Endometrium (tissue), 2 donors: ENCODE measurements at regions not wholly inside any gene's neighbourhood (a gene's known extent, or its start where the extent isn't known, plus 50 kb on each side); places are given as distances from the start of the nearest gene placed in this dataset.
A peak's percentile ranks its signal among the peaks of the same experiment; 100 is the strongest.
"Not testable (repeated sequence)": the region's sequence is repeated elsewhere in the genome, so short reads cannot be mapped to it uniquely, and the experiment has no call there.

Experiments
- FAIRE-seq: peaks from 2 replicates; lab custom pipeline; 2012; peaks lifted over from hg19 to GRCh38; lab: Jason Lieb, UNC
- donor health status: control.
- donor health status: control.

DNA sequence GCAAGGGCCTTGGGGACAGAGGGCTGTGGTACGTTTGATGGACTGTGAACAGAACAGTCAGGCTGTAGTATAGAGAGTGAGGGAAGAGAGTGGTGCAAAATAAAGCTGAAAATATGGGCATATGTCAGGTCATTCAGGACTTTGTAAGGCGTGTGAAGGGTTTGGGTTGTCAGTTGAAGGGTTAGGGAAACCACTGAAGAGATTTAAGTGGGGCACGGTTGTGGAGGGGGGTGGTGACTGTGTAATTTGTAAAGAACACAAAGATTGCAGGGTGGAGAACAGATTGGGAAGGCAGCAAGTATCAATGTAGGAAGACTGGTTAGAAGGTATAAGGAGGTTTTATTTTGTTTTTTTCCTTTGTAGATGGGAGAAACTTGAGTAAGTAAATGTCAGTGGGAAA lies 349.8 kb downstream of the DLEU7 start:
- no peak for FAIRE-seq

DNA sequence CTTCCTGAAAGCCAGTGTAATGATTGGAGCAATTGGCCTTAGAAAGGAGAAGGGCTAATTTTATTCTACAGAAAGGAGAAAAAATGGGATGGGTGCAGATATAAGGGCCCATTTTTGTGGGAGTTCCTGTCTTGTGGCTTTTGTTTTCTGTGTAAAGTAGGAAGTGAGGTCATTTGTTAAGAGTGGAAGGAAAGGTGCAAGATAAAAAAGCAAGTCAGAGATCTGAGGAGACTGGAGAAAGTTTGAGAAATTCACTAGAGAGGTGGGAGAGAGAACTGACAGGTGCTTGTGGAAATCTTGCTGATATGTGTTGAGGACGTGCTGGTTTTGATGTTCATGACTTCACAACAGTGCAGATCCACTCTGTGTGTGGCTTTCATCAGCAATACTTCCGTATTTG lies 349.4 kb downstream of the DLEU7 start:
- FAIRE-seq = no peak

DNA sequence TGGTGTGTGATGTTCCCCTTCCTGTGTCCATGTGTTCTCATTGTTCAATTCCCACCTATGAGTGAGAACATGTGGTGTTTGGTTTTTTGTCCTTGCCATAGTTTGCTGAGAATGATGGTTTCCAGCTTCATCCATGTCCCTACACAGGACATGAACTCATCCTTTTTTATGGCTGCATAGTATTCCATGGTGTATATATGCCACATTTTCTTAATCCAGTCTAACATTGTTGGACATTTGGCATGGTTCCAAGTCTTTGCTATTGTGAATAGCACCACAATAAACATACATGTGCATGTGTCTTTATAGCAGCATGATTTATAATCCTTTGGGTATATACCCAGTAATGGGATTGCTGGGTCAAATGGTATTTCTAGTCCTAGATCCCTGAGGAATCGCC lies 340.3 kb downstream of the DLEU7 start:
- FAIRE-seq = not testable (repeated sequence)

DNA sequence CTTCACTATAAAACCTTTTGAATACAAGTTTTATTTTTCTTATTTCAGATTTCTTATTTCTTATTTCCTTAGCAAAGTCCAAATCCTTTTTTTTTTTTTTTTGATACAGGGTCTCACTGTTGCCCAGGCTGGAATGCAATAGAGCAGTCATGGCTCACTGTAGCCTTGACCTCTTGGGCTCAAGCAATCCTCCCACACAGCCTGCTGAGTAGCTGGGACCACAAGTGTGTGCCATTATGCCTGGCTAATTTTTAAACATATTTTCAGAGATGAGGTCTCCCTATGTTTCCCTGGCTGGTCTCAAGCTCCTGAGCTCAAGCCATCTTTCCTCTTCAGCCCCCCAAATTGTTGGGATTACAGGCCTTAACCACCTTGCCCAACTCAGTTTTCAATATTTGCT lies 334.3 kb downstream of the DLEU7 start:
- no peak for FAIRE-seq

DNA sequence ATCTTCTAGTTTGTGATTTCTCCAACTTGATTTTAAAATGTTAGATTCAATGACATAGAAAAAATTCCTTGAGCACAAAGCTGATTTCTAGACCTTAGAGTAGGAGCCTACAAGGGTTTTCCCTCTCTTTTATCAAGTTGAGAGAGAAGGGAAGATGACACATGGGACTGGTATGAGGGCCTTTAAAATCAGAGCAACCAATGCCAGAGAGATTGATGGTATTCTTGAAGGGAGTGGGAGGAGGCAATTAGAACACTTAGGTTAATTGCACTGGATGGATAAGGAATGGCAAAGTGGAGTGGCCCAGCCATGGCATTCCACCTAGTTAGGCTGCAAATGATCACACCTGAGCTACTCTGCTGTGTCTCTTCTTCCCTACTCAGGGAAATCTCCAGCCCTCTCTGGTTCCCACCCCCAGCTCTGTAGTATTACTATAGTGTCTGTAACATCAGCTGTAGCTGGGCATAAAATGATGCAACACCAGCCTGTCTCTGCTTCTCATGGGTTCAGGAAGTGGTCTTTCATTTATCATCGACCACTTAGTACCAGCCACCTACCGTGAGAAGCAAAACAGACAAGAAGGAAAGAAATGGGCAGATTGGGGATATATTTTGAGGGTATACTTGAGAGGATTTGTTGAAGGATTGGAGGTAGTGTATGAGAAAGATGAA lies 333.6 kb downstream of the DLEU7 start:
- FAIRE-seq = no peak

DNA sequence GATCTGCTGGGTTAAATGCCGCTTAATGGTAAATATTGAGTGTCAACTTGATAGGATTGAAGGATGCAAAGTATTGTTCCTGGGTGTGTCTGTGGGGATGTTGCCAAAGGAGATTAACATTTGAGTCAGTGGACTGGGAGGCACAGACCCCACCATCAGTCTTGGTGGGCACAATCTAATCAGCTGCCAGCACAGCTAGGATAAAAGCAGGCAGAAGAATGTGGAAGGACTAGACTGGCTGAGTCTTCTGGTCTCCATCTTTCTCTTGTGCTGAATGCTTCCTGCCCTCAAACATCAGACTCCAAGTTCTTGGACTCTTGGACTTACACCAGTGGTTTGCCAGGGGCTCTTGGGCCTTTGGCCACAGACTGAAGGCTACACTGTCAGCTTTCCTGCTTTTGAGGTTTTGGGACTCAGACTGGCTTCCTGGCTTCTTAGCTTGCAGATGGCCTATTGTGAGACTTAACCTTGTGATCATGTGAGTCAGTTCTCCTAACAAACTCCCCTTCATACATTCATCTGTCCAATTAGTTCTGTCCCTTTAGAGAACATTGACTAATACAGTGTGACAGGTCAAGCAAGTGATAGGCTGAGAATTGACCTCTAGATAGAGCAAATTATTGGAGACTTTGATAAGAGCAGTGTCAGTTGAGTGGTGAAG lies 332.5 kb downstream of the DLEU7 start:
- not testable (repeated sequence) for FAIRE-seq

DNA sequence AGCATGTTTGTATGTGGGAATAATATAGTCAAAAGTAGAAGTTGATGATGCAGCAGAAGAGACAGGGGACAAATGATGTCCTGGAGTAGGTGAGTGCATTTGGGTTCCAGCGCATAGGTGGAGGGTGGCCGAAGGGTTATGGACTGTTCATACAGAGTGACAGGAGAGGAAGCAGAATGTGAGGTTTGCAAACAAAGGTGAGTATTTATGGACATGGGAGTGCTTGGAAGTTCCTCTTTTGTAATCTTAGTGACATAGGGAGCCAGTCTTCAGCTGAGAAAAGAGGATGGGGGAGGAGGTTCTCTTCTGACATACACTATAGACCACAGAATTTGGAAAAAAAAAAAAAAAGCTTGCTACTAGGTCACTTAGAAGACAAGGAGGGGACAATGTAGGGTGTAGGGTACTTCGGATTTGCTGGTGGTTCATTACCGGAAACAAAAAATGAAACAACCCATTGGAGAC lies 331.6 kb downstream of the DLEU7 start:
- no peak for FAIRE-seq

DNA sequence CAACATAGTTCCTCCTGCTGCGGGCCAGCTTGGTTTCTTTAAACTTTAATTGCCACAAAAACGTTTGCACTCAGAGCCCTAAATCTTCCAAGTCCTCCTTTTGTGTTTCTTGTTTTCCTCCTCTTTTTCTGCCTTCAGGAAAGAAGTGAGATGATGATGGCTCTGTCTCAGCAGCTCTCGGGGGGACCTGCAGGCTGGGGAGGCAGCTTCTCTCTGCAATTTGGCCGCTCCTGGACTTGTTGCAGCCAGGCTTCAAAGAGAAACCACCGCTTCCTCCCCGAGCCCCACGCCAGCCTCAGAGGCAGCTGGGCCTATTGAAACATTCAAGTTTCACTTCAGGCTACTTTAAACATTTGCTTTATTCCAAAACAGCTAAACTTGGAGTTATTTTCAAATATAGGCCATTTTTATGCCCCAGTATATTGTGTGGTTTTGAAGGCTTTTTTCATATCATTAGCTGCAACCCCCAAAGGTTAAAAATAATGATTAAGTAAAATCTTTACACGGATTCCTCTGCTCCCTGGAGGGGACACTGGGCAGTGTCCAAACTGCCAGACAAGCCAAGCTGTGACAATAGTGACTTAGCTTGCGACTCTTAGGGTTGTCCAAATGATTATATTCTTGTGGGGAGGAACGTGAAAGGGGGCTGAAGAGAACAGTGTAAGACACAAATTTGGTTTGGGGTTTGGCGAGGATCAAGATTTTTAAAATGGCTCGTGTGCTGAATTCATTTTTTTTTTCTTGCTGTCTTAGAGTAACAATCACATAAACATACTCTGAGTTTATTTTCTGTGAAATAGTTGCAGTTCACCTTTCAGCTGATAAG lies 330.8 kb downstream of the DLEU7 start:
- FAIRE-seq = no peak

DNA sequence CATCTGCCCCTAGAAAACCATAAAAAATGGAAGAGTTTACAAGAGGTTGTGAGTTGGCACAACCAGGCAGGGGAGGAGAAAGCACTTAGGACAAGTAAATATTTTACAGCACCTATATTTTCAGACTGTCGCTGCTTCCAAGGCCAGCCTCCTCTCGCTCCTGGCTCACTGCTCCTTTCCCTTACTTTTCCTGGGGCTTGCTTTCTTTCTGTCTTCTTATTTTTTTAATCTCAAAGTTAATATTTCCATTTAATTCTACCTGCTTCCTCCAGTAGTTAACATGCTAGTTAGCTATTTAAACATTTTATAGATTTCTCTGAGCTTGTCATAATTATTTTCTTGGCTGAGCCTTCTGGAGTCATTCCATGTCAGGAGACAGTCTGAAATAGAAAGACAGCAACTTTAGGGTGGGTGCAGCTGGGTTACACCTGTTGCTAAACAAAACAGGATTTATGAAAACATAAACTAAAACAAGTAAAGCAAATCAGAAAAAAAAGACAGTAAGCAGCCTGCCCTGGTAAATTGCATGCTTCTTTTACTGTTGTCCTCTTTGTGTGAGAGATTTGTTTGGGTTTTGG lies 330.1 kb downstream of the DLEU7 start:
- peak; percentile 85 for FAIRE-seq

DNA sequence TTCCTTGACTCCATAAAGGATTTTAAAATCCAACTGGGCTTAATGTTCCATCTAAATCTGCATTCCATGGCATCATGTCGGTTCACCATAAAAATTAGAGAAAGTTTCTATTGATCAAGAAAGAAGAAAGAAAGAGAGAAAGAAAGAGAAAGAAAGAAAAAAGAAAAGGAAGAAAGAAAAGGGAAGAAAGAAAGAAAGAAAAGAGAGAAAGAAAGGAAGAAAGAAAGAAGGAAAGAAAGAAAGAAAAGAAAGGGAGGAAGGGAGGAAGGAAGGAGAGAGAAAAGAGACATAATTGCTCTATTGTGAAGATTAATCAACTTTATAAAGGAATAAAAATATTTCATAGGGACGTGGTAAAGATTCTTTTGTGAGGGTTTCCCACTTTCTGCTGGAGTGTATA lies 329.2 kb downstream of the DLEU7 start:
- no peak for FAIRE-seq

DNA sequence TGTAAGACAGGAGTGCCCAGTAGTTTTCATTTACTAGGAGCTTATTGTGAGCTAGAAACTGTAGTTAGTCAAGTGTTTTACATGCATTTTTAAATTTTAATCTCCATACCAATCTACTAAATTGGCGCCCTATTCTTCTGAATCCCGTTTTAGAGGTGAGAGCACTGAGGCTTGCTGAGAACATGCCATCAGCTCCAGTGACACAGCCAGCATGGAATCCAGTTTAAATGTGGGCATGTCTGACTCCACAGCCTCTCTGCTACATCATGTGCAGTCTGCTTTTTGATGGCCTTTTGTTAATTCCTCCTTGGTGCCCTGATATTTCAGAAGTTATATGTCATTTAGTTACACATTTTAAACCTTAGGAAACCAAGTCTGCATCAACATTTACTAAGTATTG lies 325.4 kb downstream of the DLEU7 start:
- FAIRE-seq = no peak

DNA sequence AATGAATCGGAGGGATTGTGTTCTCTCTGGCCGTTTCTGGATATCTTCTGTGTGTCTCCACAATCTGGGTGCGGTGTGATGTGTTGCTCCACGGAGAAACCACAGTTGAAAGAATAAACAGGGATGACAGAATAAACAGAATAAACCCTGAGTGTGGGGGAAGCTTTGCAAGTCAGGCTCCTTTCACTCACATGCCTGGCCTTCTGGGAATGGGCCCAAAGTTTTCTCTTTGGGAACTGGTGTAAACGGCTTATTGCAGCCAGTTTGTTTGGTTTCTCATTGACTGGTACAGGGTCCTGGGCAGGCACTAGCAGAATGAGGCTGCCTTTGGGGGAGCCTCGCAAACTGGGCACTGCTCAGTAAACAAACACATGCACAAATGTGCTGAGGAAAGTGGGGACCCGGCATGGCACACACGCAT lies 324.7 kb downstream of the DLEU7 start:
- no peak for FAIRE-seq

DNA sequence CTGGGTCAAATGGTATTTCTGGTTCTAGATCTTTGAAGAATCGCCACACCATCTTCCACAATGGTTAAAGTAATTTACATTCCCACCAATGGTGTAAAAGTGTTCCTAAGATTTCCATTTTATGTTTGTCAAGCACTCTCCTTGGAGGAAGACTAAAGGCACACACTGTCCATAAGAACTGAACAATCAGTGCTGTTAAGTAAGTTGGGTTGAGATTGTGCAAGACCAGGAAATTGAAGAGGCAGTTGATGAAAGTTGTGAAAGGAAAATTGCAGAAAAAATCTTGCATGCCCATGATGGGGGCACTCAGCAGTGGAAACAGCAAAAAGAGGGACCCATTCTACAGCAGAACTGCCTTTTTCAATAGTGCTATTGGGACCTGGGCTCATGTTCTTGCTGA lies 323.6 kb downstream of the DLEU7 start:
- no peak for FAIRE-seq

DNA sequence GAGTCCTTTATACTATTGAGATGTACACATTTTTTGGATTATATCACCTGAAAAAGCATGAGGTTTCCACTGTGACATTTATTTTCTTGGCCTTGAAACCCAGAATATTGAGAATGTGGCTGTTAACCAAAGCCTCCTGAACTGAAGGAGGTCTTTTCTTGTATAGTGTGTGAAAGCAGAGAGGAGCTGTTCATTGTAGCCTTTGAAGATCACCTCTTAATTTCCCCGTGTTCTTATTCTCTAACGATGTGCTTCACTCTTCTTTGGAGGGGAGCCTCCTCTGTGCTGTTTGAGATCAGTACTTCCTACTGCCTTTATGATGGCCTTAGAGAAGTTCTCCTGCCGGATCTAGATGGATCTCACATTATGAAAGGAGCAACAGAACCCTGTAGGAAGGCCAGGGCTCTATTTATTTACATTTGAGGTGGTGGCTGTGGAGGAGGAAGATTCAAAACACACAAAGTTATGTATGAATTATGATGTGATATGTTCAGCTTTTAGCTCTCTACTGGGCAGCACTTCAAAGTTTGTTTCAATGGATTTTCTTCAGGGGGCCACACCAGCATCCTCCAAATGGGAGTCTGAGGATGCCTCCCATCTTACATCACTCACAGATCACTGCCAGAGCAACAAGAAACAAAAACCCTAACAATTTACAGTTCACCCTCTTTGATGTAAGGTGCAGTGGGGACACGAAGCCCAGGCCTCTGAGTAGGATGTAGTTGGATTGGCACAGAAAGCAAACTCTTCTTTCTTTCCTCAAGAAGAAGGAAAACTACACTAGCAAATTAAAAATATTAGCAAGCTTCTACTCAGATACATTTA lies 322.3 kb downstream of the DLEU7 start:
- FAIRE-seq = no peak

DNA sequence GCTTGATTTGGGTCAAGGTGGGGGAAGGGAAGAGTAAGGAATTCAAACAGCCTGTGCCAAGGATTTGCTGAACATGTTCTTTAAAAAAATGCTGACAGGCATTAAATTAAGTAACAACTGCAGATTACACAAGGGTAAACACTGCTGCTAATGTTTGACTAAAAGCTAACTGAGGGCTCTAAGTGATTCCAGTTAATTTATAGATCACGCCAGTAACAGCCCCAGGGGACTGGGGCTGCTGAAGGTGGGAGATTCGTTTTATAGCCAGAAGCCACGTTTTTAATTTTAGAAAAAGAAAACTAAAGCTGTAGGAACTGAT lies 321.7 kb downstream of the DLEU7 start:
- FAIRE-seq = peak; percentile 63

DNA sequence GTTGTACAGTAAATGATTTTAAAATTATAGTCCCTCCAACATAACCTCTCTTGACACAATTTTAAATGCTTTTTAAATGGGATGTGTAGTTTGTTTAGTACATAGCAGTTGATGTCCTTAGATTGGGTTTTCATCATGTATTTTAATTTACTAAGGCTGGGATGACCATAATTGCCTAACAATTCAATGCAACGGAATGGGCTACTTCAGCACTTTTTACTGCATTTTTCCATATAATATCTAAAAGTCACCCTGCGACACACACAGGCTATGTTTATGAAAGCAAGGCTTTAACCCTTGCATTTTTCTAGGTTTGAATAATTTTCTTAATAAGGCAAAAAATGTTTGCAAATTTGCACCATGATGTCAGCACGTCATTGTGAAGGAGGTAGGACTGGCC lies 321.0 kb downstream of the DLEU7 start:
- no peak for FAIRE-seq

DNA sequence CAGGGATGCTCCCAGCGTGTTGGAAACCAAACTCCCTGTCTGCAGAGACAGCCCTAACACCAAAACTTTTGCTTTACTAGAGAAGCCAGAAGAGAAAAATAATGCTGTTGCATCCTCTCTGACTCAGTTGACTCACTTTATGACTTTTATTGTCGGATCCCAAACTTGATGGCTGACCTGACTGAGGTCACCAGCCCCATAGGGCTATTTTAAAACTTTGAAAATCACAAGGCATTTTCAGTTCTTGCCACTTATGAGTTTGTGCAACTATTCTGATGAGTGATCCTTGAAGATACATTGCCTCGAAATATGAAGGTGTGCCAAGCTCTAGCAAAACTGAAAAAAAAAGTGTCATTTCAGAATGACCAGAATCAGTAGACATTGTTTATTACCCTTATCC lies 320.2 kb downstream of the DLEU7 start:
- no peak for FAIRE-seq

DNA sequence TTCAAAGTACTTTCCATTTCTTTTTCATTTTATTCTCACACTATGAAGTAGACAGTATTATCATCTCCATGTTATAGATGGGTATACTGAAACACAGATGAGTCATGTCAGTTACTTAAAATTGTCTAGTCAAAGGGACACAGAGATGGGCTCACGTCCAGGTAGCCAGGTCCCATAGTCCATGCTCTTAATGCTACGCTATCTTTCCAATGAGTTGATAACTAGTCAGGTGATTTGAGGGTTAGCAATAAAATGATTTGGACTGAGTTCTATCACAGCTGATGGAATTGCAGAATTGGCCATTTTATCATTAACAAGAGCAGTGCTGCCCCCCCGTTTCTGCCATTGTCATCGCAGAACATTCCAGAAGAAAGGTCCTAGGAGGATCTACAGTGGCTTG lies 318.9 kb downstream of the DLEU7 start:
- no peak for FAIRE-seq

DNA sequence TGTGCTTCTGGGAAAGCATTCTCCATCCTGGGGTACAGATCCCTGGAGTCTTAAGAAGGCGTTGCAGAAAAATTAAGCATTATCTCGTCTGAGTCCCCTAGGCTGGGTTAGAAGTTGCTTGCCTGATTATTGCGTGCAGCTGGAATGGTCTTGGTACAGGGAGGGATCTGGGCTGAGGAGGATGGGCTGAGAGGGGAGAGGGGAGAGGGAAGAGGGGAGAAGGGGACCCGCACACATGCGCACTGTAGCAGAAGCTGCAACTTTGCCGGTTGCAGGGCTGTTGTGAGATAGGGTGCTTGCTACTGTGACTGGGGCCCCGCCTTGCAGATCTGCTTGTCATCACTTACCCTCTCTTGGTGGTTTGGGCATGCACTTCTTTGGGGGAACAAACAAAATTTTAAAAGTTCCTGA lies 316.8 kb downstream of the DLEU7 start:
- no peak for FAIRE-seq

DNA sequence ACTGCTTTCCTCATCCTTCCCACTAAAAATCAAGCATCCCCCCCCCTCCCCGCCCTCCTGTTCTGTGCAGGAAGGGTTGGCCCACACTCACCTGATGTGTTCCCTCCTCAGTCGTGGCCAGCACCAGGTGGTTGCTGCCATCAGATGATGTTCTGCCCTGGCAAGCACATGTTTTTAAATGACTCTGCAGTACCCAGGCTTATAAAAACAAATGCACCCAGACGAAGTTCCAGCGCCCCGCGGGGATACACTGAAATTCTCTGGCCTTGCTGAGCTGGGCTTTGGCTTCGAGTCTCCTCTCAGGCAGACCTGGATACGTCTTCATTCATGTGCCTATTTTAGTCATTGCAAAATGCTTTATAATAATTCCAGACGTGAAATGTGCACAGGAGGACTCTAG lies 316.3 kb downstream of the DLEU7 start:
- FAIRE-seq = no peak

DNA sequence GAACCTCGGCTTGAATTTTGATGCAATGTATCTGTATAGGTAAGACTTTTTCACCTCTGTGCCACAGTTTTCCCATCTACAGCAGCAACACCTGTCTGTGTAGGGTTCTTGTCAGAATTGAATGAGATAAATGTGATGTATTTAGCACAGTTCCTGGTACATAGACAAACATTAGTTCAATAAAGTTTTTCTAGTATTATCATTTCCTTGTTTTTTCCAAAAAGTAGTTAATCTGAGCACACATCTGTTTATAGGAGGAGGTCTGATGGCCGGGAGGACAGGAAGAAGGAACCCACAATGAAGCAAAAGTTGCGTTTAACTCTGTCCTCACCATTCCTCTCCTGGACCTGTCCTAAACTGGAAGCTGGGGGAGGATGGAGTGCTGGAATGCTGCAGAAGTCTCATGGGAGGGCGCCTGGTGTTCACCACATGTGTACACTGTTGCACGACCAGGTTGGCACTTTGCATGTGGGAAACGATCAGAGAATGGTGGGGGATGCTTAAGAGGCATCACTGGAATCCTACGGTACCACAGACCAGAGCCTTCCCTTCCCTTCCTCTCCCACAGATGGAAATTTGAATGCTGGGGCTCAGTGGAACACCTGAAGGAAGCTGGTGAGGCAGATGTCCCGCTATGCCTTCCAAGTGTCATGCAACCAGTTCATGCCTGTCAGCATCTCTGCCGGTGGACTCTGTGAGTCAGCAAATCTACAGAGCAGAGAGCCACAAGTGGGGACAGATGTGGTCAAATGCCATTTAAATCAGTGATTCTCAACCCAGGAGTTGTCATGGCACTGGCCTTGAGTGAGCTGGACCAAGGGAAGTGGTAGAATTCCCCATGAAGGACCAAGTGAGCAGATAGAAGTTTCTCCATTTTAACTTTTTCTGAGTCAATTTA lies 315.6 kb downstream of the DLEU7 start:
- no peak for FAIRE-seq
